ENCODE measurements at regions not wholly inside any gene's neighbourhood (a gene's known extent, or its start where the extent isn't known, plus 50 kb on each side); places are given as distances from the start of the nearest gene placed in this dataset.

GRCh38 chr13:106696140-106696539, 128.2 kb upstream of the ARGLU1 start:
- Mint-ChIP-seq H3K27ac (no peak overlapping the region), H3K4me3 (no peak overlapping the region), H3K9me3 (no peaks in the 10 kb centered on the region), H3K4me1 (peaks cover 12% of the 10 kb centered on the region), H3K36me3 (no peaks in the 10 kb centered on the region), H3K27me3 (ENCODE audit: low read depth) (no peaks in the 10 kb centered on the region)
- CTCF ChIA-PET, result no interaction called here
- POLR2A ChIA-PET, result no interaction called here
- ATAC-seq (no peak), DNase-seq (ENCODE audit: low spot score) (no peak)
- no peak for TF ChIP-seq ZNF416 (CRISPR knock-in tag; IDR thresholded peaks at IDR 0.05)

- H3K4me1 Mint-ChIP-seq, result peaks cover 17% of the 10 kb centered on the region
- no peaks in the 10 kb centered on the region for H3K36me3 Mint-ChIP-seq
- CTCF ChIA-PET, result no interaction called here
- TF ChIP-seq ZNF423 (CRISPR knock-in tag; IDR thresholded peaks at IDR 0.05), result no peak
- no peak for TF ChIP-seq ZNF396 (CRISPR knock-in tag; IDR thresholded peaks at IDR 0.05; ENCODE audit: borderline replicate concordance)
- TF ChIP-seq ATF1 (CRISPR knock-in tag; IDR thresholded peaks at IDR 0.05), result no peak
- no peak for TF ChIP-seq SP1 (CRISPR knock-in tag; conservative IDR thresholded peaks at IDR 0.05)
- TF ChIP-seq MXD4 (CRISPR knock-in tag; IDR thresholded peaks at IDR 0.05; ENCODE audit: borderline replicate concordance), result no peak
- no peak for TF ChIP-seq E2F1 (CRISPR knock-in tag; IDR thresholded peaks at IDR 0.05)
- no peak for TF ChIP-seq USF2 (CRISPR knock-in tag; IDR thresholded peaks at IDR 0.05)
- no peak for TF ChIP-seq ARID4B (CRISPR knock-in tag; IDR thresholded peaks at IDR 0.05; ENCODE audit: borderline replicate concordance)
- no peak for TF ChIP-seq ZNF416 (CRISPR knock-in tag; IDR thresholded peaks at IDR 0.05)
- TF ChIP-seq OVOL2 (CRISPR knock-in tag; IDR thresholded peaks at IDR 0.05; ENCODE audit: borderline replicate concordance), result no peak
- no peak for TF ChIP-seq IRF2 (CRISPR knock-in tag; IDR thresholded peaks at IDR 0.05; ENCODE audit: borderline replicate concordance, low read depth)
- TF ChIP-seq CDX4 (CRISPR knock-in tag; IDR thresholded peaks at IDR 0.05; ENCODE audit: borderline replicate concordance), result no peak
- ATAC-seq (no peak), DNase-seq (ENCODE audit: low spot score) (no peak)
- H3K27ac Mint-ChIP-seq, result no peak overlapping the region
- no peaks in the 10 kb centered on the region for H3K27me3 Mint-ChIP-seq (ENCODE audit: low read depth)
- no peak overlapping the region for H3K4me3 Mint-ChIP-seq
- no peaks in the 10 kb centered on the region for H3K9me3 Mint-ChIP-seq
- POLR2A ChIA-PET, result no interaction called here
These were observed 127.2 kb upstream of the ARGLU1 start for GRCh38 chr13:106695139-106695538.

- ATAC-seq (no peak), DNase-seq (ENCODE audit: low spot score) (no peak)
- Mint-ChIP-seq H3K36me3 (no peaks in the 10 kb centered on the region), H3K9me3 (no peaks in the 10 kb centered on the region), H3K4me1 (peaks cover 17% of the 10 kb centered on the region), H3K27me3 (ENCODE audit: low read depth) (no peaks in the 10 kb centered on the region), H3K4me3 (no peak overlapping the region), H3K27ac (no peak overlapping the region)
- POLR2A ChIA-PET, result interaction anchor here (0.6 kb wide), 1 partner anchor 180 kb away, joined by 5 read pairs; no protein-coding TSS in a partner anchor
- CTCF ChIA-PET, result no interaction called here
- no peak for TF ChIP-seq MYBL2 (CRISPR knock-in tag; IDR thresholded peaks at IDR 0.05)
- TF ChIP-seq ZNF423 (CRISPR knock-in tag; IDR thresholded peaks at IDR 0.05), result no peak
- no peak for TF ChIP-seq FOXP1 (CRISPR knock-in tag; IDR thresholded peaks at IDR 0.05; ENCODE audit: borderline replicate concordance)
- TF ChIP-seq ZNF281 (CRISPR knock-in tag; IDR thresholded peaks at IDR 0.05), result no peak
- TF ChIP-seq ATF3 (CRISPR knock-in tag; conservative IDR thresholded peaks at IDR 0.05), result no peak
- TF ChIP-seq USF2 (CRISPR knock-in tag; IDR thresholded peaks at IDR 0.05), result no peak
- no peak for TF ChIP-seq HMGXB4 (CRISPR knock-in tag; IDR thresholded peaks at IDR 0.05)
These were observed 123.9 kb upstream of the ARGLU1 start for GRCh38 chr13:106691861-106692260.
